TTC549 (cell line): ENCODE measurements at regions not wholly inside any gene's neighbourhood (a gene's known extent, or its start where the extent isn't known, plus 50 kb on each side); places are given as distances from the start of the nearest gene placed in this dataset.

Experiments used
- FAIRE-seq: peaks from 2 replicates; lab custom pipeline; 2012; peaks lifted over from hg19 to GRCh38; lab: Jason Lieb, UNC

GRCh38 chr11:37026326-37026725, 428.3 kb upstream of the RAG2 start:
- FAIRE-seq: no peak

- no peak for FAIRE-seq
Measured at GRCh38 chr11:37006563-37006962, 408.5 kb upstream of the RAG2 start.

GRCh38 chr11:37002831-37003230, 404.8 kb upstream of the RAG2 start:
- FAIRE-seq: no peak

- no peak for FAIRE-seq
Measured at GRCh38 chr11:36997656-36998055, 399.6 kb upstream of the RAG2 start.

- FAIRE-seq: no peak
Measured at GRCh38 chr11:36996795-36997194, 398.8 kb upstream of the RAG2 start.

- no peak for FAIRE-seq
Measured at GRCh38 chr11:36994208-36994607, 396.2 kb upstream of the RAG2 start.

GRCh38 chr11:36988556-36988955, 390.5 kb upstream of the RAG2 start:
- FAIRE-seq: no peak

- FAIRE-seq: no peak
Measured at GRCh38 chr11:36985562-36985961, 387.5 kb upstream of the RAG2 start.

GRCh38 chr11:36976741-36977140, 378.7 kb upstream of the RAG2 start:
- no peak for FAIRE-seq

- FAIRE-seq: no peak
Measured at GRCh38 chr11:36974771-36975170, 376.7 kb upstream of the RAG2 start.

- no peak for FAIRE-seq
Measured at GRCh38 chr11:36953976-36954375, 355.9 kb upstream of the RAG2 start.

- FAIRE-seq: no peak
Measured at GRCh38 chr11:36948460-36949127, 350.6 kb upstream of the RAG2 start.

- FAIRE-seq: no peak
Measured at GRCh38 chr11:36945384-36945783, 347.3 kb upstream of the RAG2 start.

GRCh38 chr11:36933481-36933880, 335.4 kb upstream of the RAG2 start:
- no peak for FAIRE-seq

- no peak for FAIRE-seq
Measured at GRCh38 chr11:36931139-36931538, 333.1 kb upstream of the RAG2 start.

- FAIRE-seq: no peak
Measured at GRCh38 chr11:36930256-36930655, 332.2 kb upstream of the RAG2 start.

GRCh38 chr11:36929401-36929800, 331.4 kb upstream of the RAG2 start:
- no peak for FAIRE-seq

GRCh38 chr11:36928621-36929020, 330.6 kb upstream of the RAG2 start:
- no peak for FAIRE-seq

GRCh38 chr11:36899800-36900199, 301.8 kb upstream of the RAG2 start:
- FAIRE-seq: no peak

GRCh38 chr11:36890841-36891240, 292.8 kb upstream of the RAG2 start:
- FAIRE-seq: no peak

- FAIRE-seq: no peak
Measured at GRCh38 chr11:36890121-36890679, 292.2 kb upstream of the RAG2 start.

GRCh38 chr11:36885154-36885553, 287.1 kb upstream of the RAG2 start:
- no peak for FAIRE-seq

GRCh38 chr11:36878737-36879136, 280.7 kb upstream of the RAG2 start:
- no peak for FAIRE-seq

GRCh38 chr11:36877149-36877548, 279.1 kb upstream of the RAG2 start:
- FAIRE-seq: no peak

GRCh38 chr11:36876266-36876665, 278.2 kb upstream of the RAG2 start:
- no peak for FAIRE-seq
